Stomach (tissue), 4 donors: ENCODE measurements at regions not wholly inside any gene's neighbourhood (a gene's known extent, or its start where the extent isn't known, plus 50 kb on each side); places are given as distances from the start of the nearest gene placed in this dataset.

Experiments used
- EP300 ChIP-seq: sonication (generic); formaldehyde crosslinking; IDR thresholded peaks from one replicate; pipeline ENCODE4 v1.6.1; 2017; ENCODE audit warnings: antibody characterized with exemption
- POLR2A ChIP-seq, 4 donors: fragments of 450-650 bp; IDR thresholded peaks; one replicate each; pipeline ENCODE4 v1.6.1; 2016; ENCODE audit warnings: antibody characterized with exemption in 4 of 4, control low read depth in 2 of 4, mild to moderate bottlenecking in 1 of 4, moderate library complexity in 1 of 4
- POLR2AphosphoS5 ChIP-seq, 3 donors: sonication (generic); formaldehyde crosslinking; IDR thresholded peaks; one replicate each; pipeline ENCODE4 v1.6.1; 2016; ENCODE audit warnings: antibody characterized with exemption in 3 of 3

GRCh38 chr3:104791331-104791730 is 575.4 kb upstream of the ALCAM start:
- TF ChIP-seq POLR2AphosphoS5 (IDR thresholded peaks at IDR 0.05): no peak
- no peak for TF ChIP-seq POLR2A (IDR thresholded peaks at IDR 0.05)
- TF ChIP-seq EP300: no peak
